NCI-H82 treated with DMSO at 0.1 percent for 48 hours (cell line): ENCODE measurements at regions not wholly inside any gene's neighbourhood (a gene's known extent, or its start where the extent isn't known, plus 50 kb on each side); places are given as distances from the start of the nearest gene placed in this dataset.
"Not testable (repeated sequence)": the region's sequence is repeated elsewhere in the genome, so short reads cannot be mapped to it uniquely, and the experiment has no call there.

Experiments
- DNase-seq: peaks from one replicate; lab custom pipeline; 2025; ENCODE audit not compliant: unreplicated experiment; lab: John Stamatoyannopoulos, UW

- no peak for DNase-seq
Measured at GRCh38 chr4:25474690-25475089, 97.6 kb downstream of the ANAPC4 start.

GRCh38 chr4:25477221-25477620 is 100.2 kb downstream of the ANAPC4 start:
- no peak for DNase-seq

- no peak for DNase-seq
Measured at GRCh38 chr4:25481648-25482047, 104.6 kb downstream of the ANAPC4 start.

GRCh38 chr4:25484243-25484721 is 107.2 kb downstream of the ANAPC4 start:
- no peak for DNase-seq

- no peak for DNase-seq
Measured at GRCh38 chr4:25485104-25485503, 108.0 kb downstream of the ANAPC4 start.

GRCh38 chr4:25486171-25486570 is 109.1 kb downstream of the ANAPC4 start:
- no peak for DNase-seq

GRCh38 chr4:25487155-25487554 is 110.1 kb downstream of the ANAPC4 start:
- DNase-seq: no peak

- DNase-seq: no peak
Measured at GRCh38 chr4:25489253-25489797, 112.3 kb downstream of the ANAPC4 start.

DNA sequence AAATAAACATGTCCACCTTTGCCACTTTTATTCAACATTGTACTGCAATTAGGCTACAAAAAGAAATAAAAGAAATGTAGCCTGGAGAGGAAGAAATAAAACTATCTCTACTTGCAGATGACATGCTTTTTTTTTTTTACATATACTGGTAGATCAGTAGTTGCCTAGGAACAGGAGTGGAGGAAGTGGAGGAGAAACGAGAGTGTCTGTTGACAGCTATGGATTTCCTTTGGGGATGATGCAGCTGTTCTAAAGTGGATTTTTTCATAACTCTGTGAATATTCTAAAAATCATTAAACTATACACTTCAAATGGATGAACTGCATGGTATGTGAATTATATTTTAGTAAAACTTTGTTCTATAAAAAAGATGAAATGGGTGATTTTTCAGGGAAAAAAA is 116.4 kb downstream of the ANAPC4 start:
- no peak for DNase-seq

- no peak for DNase-seq
Measured at GRCh38 chr4:25494166-25494565, 117.1 kb downstream of the ANAPC4 start.

DNA sequence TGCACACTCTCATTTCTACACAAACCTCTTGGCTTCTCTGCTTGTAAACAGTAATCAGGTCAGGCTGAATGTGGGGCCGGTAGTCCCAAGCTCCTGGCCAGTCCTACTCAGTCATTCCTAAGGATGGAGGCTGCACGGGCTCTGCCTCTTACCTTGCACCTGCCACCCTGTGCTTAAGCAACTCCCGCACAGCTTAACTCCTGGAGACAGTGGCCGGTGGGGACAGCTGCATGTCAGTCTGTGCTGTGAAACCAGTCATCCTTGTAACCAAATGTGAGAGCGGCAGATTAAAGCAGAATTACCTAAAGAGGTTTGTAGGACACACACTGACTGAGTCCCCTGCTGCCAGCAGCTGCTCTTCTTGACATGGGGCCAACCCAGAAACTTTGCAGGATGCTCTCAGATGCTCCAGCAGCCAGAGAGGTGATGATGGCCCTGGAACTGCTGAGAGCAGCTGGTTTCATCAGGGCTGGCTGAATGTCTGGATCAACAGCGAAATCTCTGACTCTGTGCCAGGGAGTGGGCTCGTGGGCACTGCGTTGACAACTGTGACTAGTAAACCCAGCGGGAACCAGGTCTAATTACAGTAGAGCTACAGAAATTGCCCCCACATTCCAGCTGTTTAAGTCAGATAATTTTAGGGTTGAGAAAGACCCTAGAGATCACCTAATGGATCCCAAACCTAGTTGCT is 123.7 kb downstream of the ANAPC4 start:
- peak; percentile 14 for DNase-seq

DNA sequence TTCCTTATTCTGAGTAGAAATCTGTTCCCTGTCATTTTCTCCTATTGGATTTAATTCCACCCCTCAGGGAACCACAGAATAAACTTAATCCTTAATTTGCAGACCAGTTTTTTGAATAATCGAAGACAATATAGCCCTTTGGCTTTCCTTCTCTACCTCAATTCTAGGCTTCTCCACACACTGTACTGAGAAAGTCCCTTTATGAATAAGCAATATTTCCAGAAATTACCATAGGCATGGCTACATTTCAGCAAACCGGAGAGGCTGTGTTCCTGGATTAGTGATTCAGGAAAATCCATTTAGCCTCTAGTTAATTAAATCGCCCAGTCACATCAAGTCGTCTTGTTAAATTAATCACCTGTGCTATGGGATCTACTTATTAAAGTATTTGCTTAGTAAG is 125.1 kb downstream of the ANAPC4 start:
- peak; percentile 69 for DNase-seq

DNA sequence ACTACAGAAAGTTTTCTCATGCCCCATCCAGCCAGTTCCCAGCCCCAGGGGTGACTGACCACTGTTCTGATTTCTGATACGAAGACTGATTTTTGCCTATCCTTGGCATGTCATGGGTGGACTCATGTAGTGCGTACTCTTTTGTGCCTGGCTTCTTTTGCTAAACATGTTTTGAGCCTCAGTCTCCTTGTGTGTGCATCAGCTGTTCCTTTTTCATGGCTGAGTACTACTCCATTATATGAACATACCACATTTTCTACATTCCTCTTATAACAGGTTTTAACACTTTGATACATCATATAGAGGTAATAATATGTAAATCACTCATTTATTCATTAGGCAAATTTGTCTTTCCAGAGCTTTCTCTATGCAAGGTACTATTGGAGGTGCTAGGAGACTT is 126.7 kb downstream of the ANAPC4 start:
- DNase-seq: no peak

DNA sequence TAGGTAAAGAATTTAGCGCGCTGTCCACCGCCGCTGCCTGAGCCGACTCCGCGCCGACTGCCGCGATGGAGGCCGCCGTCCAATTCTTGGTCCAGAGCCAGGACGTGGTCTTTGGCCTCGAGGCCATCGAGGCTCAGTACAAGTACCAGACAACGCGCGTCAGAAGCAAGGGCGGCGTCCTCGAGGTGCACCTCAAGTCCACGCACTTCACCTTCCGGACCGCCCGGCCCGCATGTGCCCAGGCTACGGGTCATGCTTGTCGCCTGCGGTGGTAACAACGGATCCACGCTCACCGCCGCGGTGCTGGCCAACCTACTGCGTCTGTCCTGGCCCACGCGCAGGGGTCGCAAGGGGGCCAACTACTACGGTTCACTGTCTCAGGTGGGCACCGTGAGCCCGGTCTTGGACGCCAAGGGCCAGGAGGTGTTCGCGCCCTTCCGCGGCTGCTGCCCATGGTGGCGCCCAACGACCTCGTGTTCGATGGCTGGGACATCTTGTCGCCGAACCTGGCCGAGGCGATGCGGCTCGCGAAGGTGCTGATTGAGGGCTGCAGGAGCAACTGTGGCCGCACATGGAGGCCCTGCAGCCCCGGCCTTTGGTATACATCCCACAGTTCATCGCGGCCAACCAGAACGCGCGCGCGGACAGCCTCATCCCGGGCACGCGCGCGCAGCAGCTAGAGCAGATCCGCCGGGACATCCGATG is 128.0 kb downstream of the ANAPC4 start:
- DNase-seq: no peak

DNA sequence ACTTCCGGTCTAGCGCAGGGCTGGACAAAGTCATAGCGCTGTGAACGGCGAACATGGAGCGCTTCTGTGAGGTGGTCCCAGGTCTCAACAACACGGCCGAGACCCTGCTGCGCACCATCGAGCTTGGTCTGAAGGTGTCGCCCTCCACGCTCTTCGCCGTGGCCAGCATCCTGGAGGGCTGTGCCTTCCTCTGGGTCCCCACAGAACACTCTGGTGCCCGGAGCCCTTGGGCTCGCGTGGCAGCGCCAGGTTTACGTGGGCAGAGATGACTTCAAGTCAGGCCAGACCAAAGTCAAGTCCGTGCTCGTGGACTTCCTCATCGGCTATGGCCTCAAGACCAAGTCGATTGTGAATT is 128.6 kb downstream of the ANAPC4 start:
- DNase-seq: no peak

DNA sequence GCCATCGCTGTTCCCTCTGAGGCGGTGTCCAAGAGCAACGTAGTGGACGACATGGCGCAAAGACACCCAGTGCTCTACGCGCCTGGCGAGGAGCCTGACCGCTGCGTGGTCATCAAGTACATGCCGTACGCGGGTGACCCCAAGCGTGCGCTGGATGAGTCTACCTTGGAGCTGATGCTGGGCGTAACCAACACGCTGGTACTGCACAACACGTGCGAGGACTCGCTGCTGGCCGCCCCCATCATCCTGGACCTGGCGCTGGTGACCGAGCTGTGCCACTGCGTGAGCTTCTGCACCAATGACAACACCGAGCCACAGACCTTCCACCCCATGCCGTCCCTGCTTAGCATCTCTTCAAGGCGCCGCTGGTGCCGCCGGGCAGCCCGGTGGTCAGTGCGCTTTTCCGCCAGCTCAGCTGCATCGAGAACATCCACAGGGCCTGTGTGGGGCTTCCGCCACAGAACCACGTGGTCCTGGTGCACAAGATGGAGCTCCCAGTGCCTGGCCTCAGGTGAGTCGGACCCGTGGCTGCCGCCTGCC is 129.0 kb downstream of the ANAPC4 start:
- DNase-seq: no peak

GRCh38 chr4:25509646-25510045 is 132.6 kb downstream of the ANAPC4 start:
- DNase-seq: no peak

DNA sequence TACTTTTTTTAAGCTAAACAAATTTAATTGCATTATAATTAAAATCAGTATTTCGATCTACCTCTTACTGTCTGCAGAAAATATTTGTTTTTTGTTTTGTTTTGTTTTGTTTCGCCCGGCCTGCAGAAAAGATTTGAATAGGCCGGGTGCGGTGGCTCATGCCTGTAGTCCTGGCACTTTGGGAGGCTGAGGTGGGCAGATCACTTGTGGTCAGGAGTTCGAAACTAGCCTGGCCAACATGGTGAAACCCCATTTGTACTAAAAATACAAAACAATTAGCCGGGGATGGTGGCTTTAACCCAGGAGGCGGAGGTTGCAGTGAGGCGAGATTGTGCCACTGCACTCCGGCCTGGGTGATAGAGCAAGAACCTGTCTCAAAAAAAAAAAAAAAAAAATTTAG is 134.8 kb downstream of the ANAPC4 start:
- not testable (repeated sequence) for DNase-seq

GRCh38 chr4:25513814-25514213 is 136.8 kb downstream of the ANAPC4 start:
- DNase-seq: no peak

- DNase-seq: no peak
Measured at GRCh38 chr4:25523405-25523804, 132.2 kb upstream of the SLC34A2 start.

DNA sequence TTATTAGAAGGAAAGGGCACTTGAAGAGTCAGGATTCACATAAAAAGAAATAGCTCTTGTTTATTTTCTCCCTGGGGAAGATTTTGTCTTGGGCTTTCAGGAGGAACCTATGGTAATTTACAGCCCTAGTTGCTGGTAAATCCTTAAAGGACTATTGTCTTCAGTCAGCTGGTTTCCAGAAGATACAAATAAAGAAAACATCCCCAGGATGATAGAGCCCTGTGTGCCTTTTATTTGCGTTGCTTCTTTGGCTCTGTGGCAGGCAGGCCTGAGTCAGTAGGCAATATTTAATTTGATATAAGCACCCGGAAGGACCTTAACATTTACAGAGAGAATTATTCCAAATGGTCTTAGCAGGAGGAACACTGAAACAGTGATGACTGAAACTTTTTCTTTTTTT is 131.0 kb upstream of the SLC34A2 start:
- no peak for DNase-seq

GRCh38 chr4:25525896-25526295 is 129.8 kb upstream of the SLC34A2 start:
- no peak for DNase-seq
